CD14-positive monocyte (primary cell): ENCODE measurements at regions not wholly inside any gene's neighbourhood (a gene's known extent, or its start where the extent isn't known, plus 50 kb on each side); places are given as distances from the start of the nearest gene placed in this dataset.

Experiments
- DNase-seq, 3 donors: peaks; one replicate each; pipeline ENCODE4 v3.0.0-alpha.2; 2011 to 2022
- H2AFZ ChIP-seq: 2 replicates; pipeline ENCODE4 v1.6.0; 2012; ENCODE audit warnings: mild to moderate bottlenecking, low read depth, low read length, inconsistent platforms; ENCODE audit not compliant: insufficient read depth, poor library complexity, severe bottlenecking
- H3K27ac ChIP-seq, 2 donors: 1 replicate in 1 of 2; 2 replicates in 1 of 2; pipeline ENCODE4 v1.5.1; 2012 to 2013; ENCODE audit warnings: low read length in 2 of 2, control low read depth in 1 of 2, inconsistent platforms in 1 of 2, low read depth in 1 of 2, mild to moderate bottlenecking in 1 of 2
- H3K27me3 ChIP-seq, 2 donors: one replicate each; pipeline versions ENCODE4 v1.6.0 to v1.6.1; 2011 to 2013; ENCODE audit warnings: low read length in 2 of 2; ENCODE audit not compliant: control insufficient read depth in 2 of 2, insufficient read depth in 2 of 2
- H3K36me3 ChIP-seq, 2 donors: replicated peaks in 1 of 2; 1 replicate in 1 of 2; 2 replicates in 1 of 2; pipeline versions ENCODE4 v1.5.1 to v1.6.1; 2012 to 2013; ENCODE audit warnings: low read length in 2 of 2, control low read depth in 1 of 2, inconsistent platforms in 1 of 2, mild to moderate bottlenecking in 1 of 2; ENCODE audit not compliant: insufficient read depth in 2 of 2, control insufficient read depth in 1 of 2
- H3K4me1 ChIP-seq, 2 donors: 1 replicate in 1 of 2; 2 replicates in 1 of 2; pipeline versions ENCODE4 v1.5.1 to v1.6.1; 2012 to 2013; ENCODE audit warnings: low read length in 2 of 2, control low read depth in 1 of 2, inconsistent platforms in 1 of 2, mild to moderate bottlenecking in 1 of 2, moderate library complexity in 1 of 2; ENCODE audit not compliant: insufficient read depth in 2 of 2, control insufficient read depth in 1 of 2
- H3K4me2 ChIP-seq: replicated peaks from 2 replicates; pipeline ENCODE3; 2012; ENCODE audit warnings: low read length, moderate library complexity, mild to moderate bottlenecking; ENCODE audit not compliant: poor library complexity, severe bottlenecking; ENCODE audit errors: extremely low read depth
- H3K4me3 ChIP-seq, 3 experiments: fragments of 200-600 bp in 1 of 3; sonication (generic) in 1 of 3; replicated peaks in 1 of 3; 1 replicate in 2 of 3; 2 replicates in 1 of 3; pipeline ENCODE4 v1.5.1; 2011 to 2013; ENCODE audit warnings: low read length in 3 of 3, mild to moderate bottlenecking in 3 of 3, control low read depth in 2 of 3, low read depth in 2 of 3, inconsistent platforms in 1 of 3, moderate library complexity in 1 of 3
- H3K79me2 ChIP-seq: 2 replicates; pipeline ENCODE4 v1.6.0; 2012; ENCODE audit warnings: mild to moderate bottlenecking, control low read depth, inconsistent platforms, low read length, moderate library complexity; ENCODE audit not compliant: insufficient read depth
- H3K9ac ChIP-seq: 2 replicates; pipeline ENCODE4 v1.6.0; 2017; ENCODE audit warnings: low read length, mild to moderate bottlenecking; ENCODE audit not compliant: insufficient read depth, poor library complexity, severe bottlenecking
- H3K9me3 ChIP-seq, 2 donors: replicated peaks in 1 of 2; 1 replicate in 1 of 2; 2 replicates in 1 of 2; pipeline versions ENCODE4 v1.5.1 to v1.6.1; 2012 to 2013; ENCODE audit warnings: low read length in 2 of 2, control low read depth in 1 of 2; ENCODE audit not compliant: control insufficient read depth in 1 of 2, insufficient read depth in 1 of 2
- H4K20me1 ChIP-seq: 2 replicates; pipeline ENCODE4 v1.6.0; 2012; ENCODE audit warnings: mild to moderate bottlenecking, low read length, control low read depth, moderate library complexity; ENCODE audit not compliant: insufficient read depth
- H3K27ac Mint-ChIP-seq, 7 donors: one replicate each; pipeline ENCODE4 v1.8.0; 2020; ENCODE audit warnings: mild to moderate bottlenecking in 7 of 7, mixed read lengths in 7 of 7, moderate library complexity in 6 of 7, inconsistent platforms in 2 of 7
- H3K27me3 Mint-ChIP-seq, 3 donors: one replicate each; pipeline ENCODE4 v1.8.0; 2021 to 2022; ENCODE audit warnings: low read depth in 3 of 3, mild to moderate bottlenecking in 3 of 3, mixed read lengths in 3 of 3, moderate library complexity in 3 of 3, inconsistent platforms in 1 of 3
- H3K36me3 Mint-ChIP-seq, 2 donors: one replicate each; pipeline ENCODE4 v1.8.0; 2020; ENCODE audit warnings: mixed read lengths in 2 of 2, inconsistent platforms in 1 of 2, mild to moderate bottlenecking in 1 of 2
- H3K4me1 Mint-ChIP-seq: one replicate; pipeline ENCODE4 v1.8.0; 2020; ENCODE audit warnings: mild to moderate bottlenecking, mixed read lengths
- H3K4me3 Mint-ChIP-seq, 2 donors: one replicate each; pipeline ENCODE4 v1.8.0; 2020; ENCODE audit warnings: mild to moderate bottlenecking in 2 of 2, mixed read lengths in 2 of 2, moderate library complexity in 1 of 2
- H3K9me3 Mint-ChIP-seq, 7 donors: one replicate each; pipeline ENCODE4 v1.8.0; 2020 to 2022; ENCODE audit warnings: mixed read lengths in 7 of 7, mild to moderate bottlenecking in 6 of 7, moderate library complexity in 6 of 7, inconsistent platforms in 2 of 7
- WGBS: methylation state at CpG from one replicate; pipeline ENCODE4 v1.1.5; 2013; ENCODE audit warnings: missing lambda C conversion rate; ENCODE audit not compliant: insufficient coverage; 5-methylcytosine and 5-hydroxymethylcytosine counted together
- intact Hi-C, 2 donors: fragments of 100-400 bp; cut with micrococcal nuclease; formaldehyde crosslinking; loops; one replicate each; pipeline versions ENCODE4 v1.15.0 to v1.15.1; 2023
- TF ChIP-seq, protein P1 (sequence below): fragments of 200-600 bp; IDR thresholded peaks from one replicate; pipeline ENCODE4 v1.8.0; 2022; ENCODE audit warnings: antibody characterized with exemption, mild to moderate bottlenecking

DNA sequence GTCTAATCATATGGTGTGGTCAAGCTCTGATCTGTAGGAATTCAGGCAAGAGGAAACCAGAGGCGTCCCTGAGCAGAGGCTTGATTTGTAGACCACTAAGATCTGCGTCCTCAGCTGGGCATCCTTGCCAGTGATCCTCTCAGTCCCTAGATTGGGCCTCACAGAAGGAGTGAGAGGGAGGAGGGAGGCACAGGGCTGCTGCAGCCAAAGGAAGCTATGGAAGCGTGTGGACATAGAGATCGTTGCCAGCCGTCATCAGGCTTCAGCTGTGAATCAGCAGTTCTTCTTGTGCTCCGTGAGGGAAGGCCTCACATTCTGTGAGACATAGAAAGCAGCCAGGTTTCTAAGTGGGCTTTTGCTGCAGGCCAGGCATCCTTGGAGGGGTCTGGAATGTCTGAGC is 254.6 kb upstream of the KIRREL3 start:
- Histone ChIP-seq H3K9me3 (no peaks in the 10 kb centered on the region), H3K9ac (no peak overlapping the region), H3K27ac (no peak overlapping the region), H3K4me2 (no peak overlapping the region), H3K4me3 (no peak overlapping the region), H4K20me1 (no peaks in the 10 kb centered on the region), H3K4me1 (no peaks in the 10 kb centered on the region), H3K27me3 (no peaks in the 10 kb centered on the region), H3K36me3 (no peaks in the 10 kb centered on the region), H2AFZ (no peak overlapping the region), H3K79me2 (no peaks in the 10 kb centered on the region)
- DNase-seq = no peak
- intact Hi-C loops = no loop called here
- TF ChIP-seq, protein P1, sequence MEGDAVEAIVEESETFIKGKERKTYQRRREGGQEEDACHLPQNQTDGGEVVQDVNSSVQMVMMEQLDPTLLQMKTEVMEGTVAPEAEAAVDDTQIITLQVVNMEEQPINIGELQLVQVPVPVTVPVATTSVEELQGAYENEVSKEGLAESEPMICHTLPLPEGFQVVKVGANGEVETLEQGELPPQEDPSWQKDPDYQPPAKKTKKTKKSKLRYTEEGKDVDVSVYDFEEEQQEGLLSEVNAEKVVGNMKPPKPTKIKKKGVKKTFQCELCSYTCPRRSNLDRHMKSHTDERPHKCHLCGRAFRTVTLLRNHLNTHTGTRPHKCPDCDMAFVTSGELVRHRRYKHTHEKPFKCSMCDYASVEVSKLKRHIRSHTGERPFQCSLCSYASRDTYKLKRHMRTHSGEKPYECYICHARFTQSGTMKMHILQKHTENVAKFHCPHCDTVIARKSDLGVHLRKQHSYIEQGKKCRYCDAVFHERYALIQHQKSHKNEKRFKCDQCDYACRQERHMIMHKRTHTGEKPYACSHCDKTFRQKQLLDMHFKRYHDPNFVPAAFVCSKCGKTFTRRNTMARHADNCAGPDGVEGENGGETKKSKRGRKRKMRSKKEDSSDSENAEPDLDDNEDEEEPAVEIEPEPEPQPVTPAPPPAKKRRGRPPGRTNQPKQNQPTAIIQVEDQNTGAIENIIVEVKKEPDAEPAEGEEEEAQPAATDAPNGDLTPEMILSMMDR = no peak
- H3K4me1 Mint-ChIP-seq = no peaks in the 10 kb centered on the region
- peaks cover 0 to 7% (median 4%) of the 10 kb centered on the region in 7 donors for H3K9me3 Mint-ChIP-seq
- WGBS = 24% methylated on average over 6 of the region's 6 CpGs
- no peaks in the 10 kb centered on the region for H3K36me3 Mint-ChIP-seq
- H3K27ac Mint-ChIP-seq = peak overlapping the region in 1 of 7 donors; percentile 38
- peaks cover 0 to 4% (median 0%) of the 10 kb centered on the region in 3 donors for H3K27me3 Mint-ChIP-seq
- no peak overlapping the region for H3K4me3 Mint-ChIP-seq

DNA sequence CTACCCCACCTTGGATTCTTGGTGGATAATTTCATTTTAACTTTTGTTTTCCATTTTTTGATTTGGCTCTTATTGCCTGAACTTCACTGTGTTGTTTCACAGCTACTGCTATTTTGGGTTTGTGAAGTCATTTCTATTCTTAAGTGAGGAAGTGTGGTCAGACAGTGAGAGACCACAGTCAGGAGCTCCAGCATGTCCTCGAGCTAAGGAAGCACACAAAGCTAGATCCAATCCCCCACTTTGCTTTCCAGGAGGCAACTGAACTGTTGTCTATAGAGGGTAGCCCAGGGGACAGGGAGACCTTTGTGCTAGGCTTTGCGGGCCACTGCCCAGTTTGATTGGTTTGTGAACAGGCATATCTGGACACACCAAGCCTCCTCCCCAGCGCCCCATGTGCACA is 251.8 kb upstream of the KIRREL3 start:
- Mint-ChIP-seq H3K4me1 (no peaks in the 10 kb centered on the region), H3K9me3 (peaks cover 0 to 3% (median 1%) of the 10 kb centered on the region in 7 donors), H3K27ac (no peak overlapping the region), H3K36me3 (no peaks in the 10 kb centered on the region), H3K27me3 (peaks cover 0 to 2% (median 0%) of the 10 kb centered on the region in 3 donors), H3K4me3 (no peak overlapping the region)
- H3K9me3 ChIP-seq = no peaks in the 10 kb centered on the region
- H3K27ac ChIP-seq = no peak overlapping the region
- no peak overlapping the region for H3K4me2 ChIP-seq
- H3K4me1 ChIP-seq = no peaks in the 10 kb centered on the region
- no peak overlapping the region for H3K9ac ChIP-seq
- no peak overlapping the region for H3K4me3 ChIP-seq
- H4K20me1 ChIP-seq = no peaks in the 10 kb centered on the region
- H3K79me2 ChIP-seq = no peaks in the 10 kb centered on the region
- intact Hi-C loops = no loop called here
- no peak overlapping the region for H2AFZ ChIP-seq
- no peak for DNase-seq
- 100% methylated on average over 1 of the region's 3 CpGs for WGBS
- TF ChIP-seq, protein P1 = no peak
- no peaks in the 10 kb centered on the region for H3K27me3 ChIP-seq
- no peaks in the 10 kb centered on the region for H3K36me3 ChIP-seq
